A549 (cell line): ENCODE measurements at regions not wholly inside any gene's neighbourhood (a gene's known extent, or its start where the extent isn't known, plus 50 kb on each side); places are given as distances from the start of the nearest gene placed in this dataset.

Source experiments
- HDAC2 ChIP-seq: fragments of 200-600 bp; sonication (generic); IDR thresholded peaks from 2 replicates; pipeline ENCODE4 v1.6.1; 2016
- HOXB13 ChIP-seq: fragments of 250-450 bp; sonication (Bioruptor Pico); IDR thresholded peaks from 2 replicates; pipeline ENCODE4 v1.5.0; 2020; ENCODE audit warnings: low read depth, mild to moderate bottlenecking, moderate library complexity
- MAFK ChIP-seq: fragments of 450-650 bp; IDR thresholded peaks from 2 replicates; pipeline ENCODE4 v1.6.1; 2014; ENCODE audit not compliant: partially characterized antibody
- TF ChIP-seq, protein P1 (sequence below): fragments of >200 bp; sonication (Bioruptor Twin); formaldehyde crosslinking; IDR thresholded peaks from 3 replicates; pipeline ENCODE4 v1.5.1; 2016

- TF ChIP-seq, protein P1, sequence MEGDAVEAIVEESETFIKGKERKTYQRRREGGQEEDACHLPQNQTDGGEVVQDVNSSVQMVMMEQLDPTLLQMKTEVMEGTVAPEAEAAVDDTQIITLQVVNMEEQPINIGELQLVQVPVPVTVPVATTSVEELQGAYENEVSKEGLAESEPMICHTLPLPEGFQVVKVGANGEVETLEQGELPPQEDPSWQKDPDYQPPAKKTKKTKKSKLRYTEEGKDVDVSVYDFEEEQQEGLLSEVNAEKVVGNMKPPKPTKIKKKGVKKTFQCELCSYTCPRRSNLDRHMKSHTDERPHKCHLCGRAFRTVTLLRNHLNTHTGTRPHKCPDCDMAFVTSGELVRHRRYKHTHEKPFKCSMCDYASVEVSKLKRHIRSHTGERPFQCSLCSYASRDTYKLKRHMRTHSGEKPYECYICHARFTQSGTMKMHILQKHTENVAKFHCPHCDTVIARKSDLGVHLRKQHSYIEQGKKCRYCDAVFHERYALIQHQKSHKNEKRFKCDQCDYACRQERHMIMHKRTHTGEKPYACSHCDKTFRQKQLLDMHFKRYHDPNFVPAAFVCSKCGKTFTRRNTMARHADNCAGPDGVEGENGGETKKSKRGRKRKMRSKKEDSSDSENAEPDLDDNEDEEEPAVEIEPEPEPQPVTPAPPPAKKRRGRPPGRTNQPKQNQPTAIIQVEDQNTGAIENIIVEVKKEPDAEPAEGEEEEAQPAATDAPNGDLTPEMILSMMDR: no peak
- no peak for TF ChIP-seq HOXB13 (CRISPR knock-in tag)
- TF ChIP-seq HDAC2: no peak
- TF ChIP-seq MAFK: no peak
Measured at GRCh38 chr2:183227176-183227575, 102.9 kb downstream of the NUP35 start.
